ENCODE measurements at regions not wholly inside any gene's neighbourhood (a gene's known extent, or its start where the extent isn't known, plus 50 kb on each side); places are given as distances from the start of the nearest gene placed in this dataset.

DNA sequence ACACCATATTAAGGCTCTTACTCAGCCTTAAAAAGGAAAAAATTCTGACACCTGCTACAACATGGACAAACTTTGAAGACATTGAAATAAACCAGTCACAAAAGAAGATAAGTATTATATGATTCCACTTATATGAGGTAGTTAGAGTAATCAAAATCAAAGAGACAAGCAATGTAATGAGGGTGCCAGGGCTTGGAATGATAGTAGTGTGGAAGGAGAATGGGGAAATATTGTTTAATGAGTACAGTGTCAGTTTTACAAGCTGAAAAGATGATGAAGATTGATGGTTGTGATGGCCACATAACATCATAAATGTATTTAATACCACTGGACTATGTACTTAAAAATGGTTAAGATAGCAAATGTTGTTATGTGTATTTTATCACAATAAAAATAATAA lies 485.7 kb downstream of the SPATA31D1 start:
- TF ChIP-seq, protein P1, sequence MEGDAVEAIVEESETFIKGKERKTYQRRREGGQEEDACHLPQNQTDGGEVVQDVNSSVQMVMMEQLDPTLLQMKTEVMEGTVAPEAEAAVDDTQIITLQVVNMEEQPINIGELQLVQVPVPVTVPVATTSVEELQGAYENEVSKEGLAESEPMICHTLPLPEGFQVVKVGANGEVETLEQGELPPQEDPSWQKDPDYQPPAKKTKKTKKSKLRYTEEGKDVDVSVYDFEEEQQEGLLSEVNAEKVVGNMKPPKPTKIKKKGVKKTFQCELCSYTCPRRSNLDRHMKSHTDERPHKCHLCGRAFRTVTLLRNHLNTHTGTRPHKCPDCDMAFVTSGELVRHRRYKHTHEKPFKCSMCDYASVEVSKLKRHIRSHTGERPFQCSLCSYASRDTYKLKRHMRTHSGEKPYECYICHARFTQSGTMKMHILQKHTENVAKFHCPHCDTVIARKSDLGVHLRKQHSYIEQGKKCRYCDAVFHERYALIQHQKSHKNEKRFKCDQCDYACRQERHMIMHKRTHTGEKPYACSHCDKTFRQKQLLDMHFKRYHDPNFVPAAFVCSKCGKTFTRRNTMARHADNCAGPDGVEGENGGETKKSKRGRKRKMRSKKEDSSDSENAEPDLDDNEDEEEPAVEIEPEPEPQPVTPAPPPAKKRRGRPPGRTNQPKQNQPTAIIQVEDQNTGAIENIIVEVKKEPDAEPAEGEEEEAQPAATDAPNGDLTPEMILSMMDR (IDR thresholded peaks at IDR 0.05): no peak
- TF ChIP-seq POLR2AphosphoS5 (IDR thresholded peaks at IDR 0.05) (no peak), POLR2A (IDR thresholded peaks at IDR 0.05) (no peak), EP300 (IDR thresholded peaks at IDR 0.05) (no peak)
- peaks cover 4% of the 10 kb centered on the region for H3K9me3 ChIP-seq

DNA sequence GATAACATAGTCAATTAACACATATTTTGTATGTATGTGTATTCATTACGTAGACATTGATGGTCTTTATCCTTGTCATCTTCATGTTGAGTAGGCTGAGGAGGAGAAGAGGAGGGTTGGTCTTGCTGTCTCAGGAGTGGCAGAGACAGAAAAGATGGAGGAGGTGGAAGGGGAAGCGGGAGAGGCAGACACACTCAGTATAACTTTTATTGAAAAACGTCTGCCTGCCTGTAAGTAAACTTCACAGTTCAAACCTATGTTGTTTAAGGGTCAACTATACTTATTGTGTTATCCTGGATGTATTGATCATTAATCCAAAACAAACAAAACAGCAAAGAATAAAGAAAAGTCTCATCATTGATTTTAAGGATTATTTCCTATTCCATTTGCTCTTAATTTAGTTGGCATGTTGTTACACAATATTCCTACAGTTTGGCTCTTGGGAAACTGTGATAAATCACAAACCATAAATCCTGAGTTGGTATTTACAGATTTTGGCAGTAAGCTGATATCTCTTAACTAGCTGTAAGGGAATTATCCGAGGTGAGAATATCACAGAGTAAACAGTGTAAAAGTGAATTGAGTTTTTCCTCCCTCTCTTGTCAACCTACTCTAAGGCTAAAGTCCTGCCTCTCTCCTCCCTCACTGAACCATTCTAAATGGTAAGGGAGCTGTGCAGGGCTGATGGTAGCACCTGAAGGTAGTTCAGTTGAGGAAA lies 487.2 kb downstream of the SPATA31D1 start:
- 59% methylated on average over 4 of the region's 4 CpGs for WGBS
- no peak for DNase-seq (ENCODE audit: low spot score in 2 of 2)
- no peaks in the 10 kb centered on the region for H3K4me1 ChIP-seq
- TF ChIP-seq POLR2A (IDR thresholded peaks at IDR 0.05): no peak
- TF ChIP-seq, protein P1 (IDR thresholded peaks at IDR 0.05): no peak
- TF ChIP-seq POLR2AphosphoS5 (IDR thresholded peaks at IDR 0.05): no peak
- no peak for TF ChIP-seq EP300 (IDR thresholded peaks at IDR 0.05)
- H3K4me3 ChIP-seq: no peak overlapping the region
- no peak overlapping the region for H3K27ac ChIP-seq
- H3K27me3 ChIP-seq: no peaks in the 10 kb centered on the region
- peaks cover 4% of the 10 kb centered on the region for H3K9me3 ChIP-seq
- H3K36me3 ChIP-seq: no peaks in the 10 kb centered on the region

More for the DNA sequence above, 485.7 kb downstream of the SPATA31D1 start:
- no peaks in the 10 kb centered on the region for H3K27me3 ChIP-seq
- no peak overlapping the region for H3K27ac ChIP-seq
- H3K4me1 ChIP-seq: no peaks in the 10 kb centered on the region
- no peak for DNase-seq (ENCODE audit: low spot score in 2 of 2)
- no peak overlapping the region for H3K4me3 ChIP-seq
- no peaks in the 10 kb centered on the region for H3K36me3 ChIP-seq

DNA sequence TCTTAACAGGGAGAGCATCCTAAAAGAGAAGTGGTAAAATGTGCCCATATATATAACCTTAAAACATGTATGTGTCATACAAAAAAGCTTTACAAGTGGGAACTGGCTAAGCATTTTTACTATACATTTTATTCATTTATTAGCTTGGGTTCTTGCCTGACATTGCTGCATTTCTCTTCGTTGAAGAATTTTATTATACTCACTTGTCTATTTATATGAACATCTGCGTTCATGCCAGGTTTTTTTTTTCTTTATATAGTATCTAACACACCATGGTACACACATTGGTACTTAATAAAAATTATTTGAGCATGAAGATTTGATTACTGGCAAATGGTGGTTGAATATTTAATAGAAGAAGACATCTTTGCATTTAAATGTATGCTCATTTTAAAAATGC lies 492.3 kb downstream of the SPATA31D1 start:
- TF ChIP-seq POLR2AphosphoS5 (IDR thresholded peaks at IDR 0.05): no peak
- TF ChIP-seq EP300 (IDR thresholded peaks at IDR 0.05): no peak
- TF ChIP-seq, protein P1 (IDR thresholded peaks at IDR 0.05): no peak
- no peak for TF ChIP-seq POLR2A (IDR thresholded peaks at IDR 0.05)
- Histone ChIP-seq H3K27ac (no peak overlapping the region), H3K4me3 (no peak overlapping the region), H3K9me3 (no peaks in the 10 kb centered on the region), H3K27me3 (peaks cover 5% of the 10 kb centered on the region), H3K4me1 (no peaks in the 10 kb centered on the region), H3K36me3 (no peaks in the 10 kb centered on the region)
- 49% methylated on average over 2 of the region's 2 CpGs for whole genome bisulfite sequencing
- no peak for DNase-seq (ENCODE audit: low spot score in 2 of 2)

- H3K4me3 ChIP-seq: no peak overlapping the region
- no peak overlapping the region for H3K27ac ChIP-seq
- H3K9me3 ChIP-seq: no peaks in the 10 kb centered on the region
- peaks cover 5% of the 10 kb centered on the region for H3K27me3 ChIP-seq
- no peaks in the 10 kb centered on the region for H3K36me3 ChIP-seq
- no peak for DNase-seq (ENCODE audit: low spot score in 2 of 2)
- H3K4me1 ChIP-seq: peaks cover 16% of the 10 kb centered on the region
- TF ChIP-seq, protein P1 (IDR thresholded peaks at IDR 0.05): no peak
- TF ChIP-seq POLR2A (IDR thresholded peaks at IDR 0.05) (no peak), POLR2AphosphoS5 (IDR thresholded peaks at IDR 0.05) (no peak), EP300 (IDR thresholded peaks at IDR 0.05) (no peak)
- 55% methylated on average over 2 of the region's 2 CpGs for WGBS
These were observed 499.4 kb downstream of the SPATA31D1 start for GRCh38 chr9:82487935-82488312.

DNA sequence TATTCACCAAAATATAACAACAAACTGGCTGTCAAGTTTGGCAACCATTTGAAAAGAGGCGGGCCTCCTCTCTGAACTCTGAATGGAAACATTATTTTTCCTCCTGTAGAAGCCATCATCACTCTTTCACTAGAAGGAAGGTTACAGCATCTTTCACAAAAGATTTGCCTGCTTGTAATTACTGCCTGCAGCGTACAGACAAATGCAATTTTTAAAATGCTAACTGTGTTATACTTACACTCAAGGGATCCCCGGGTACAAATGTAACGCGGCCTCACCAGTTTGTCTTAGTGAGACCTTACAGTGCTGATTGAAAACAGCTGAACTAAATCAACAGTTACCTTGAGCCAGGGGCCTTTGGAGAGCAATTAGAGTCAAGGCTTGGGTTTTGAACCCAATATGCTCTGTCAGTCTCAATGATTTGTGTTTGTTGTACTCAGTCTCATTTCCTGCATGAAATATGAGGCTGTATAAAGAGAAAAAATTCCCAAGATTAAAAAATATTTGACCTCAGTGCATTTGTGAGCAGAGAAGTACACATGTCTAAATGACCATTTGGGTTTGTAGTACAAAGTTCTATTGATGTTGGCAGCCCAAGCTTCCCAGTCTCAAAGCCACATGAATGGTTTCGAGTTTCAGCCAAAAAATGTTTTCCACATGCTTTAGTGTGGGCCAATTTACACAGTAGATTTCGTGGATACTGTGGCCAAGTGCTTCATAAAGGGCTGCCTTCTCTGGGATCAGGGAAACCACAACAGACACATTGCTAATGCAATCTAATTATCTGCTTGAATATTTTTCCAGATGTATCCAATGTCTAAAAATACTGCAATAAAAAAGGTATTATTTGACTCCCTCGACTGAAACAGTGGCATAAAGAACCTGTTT lies 500.0 kb downstream of the SPATA31D1 start:
- Histone ChIP-seq H3K4me1 (peaks cover 16% of the 10 kb centered on the region), H3K27me3 (peaks cover under 1% of the 10 kb centered on the region), H3K27ac (peak overlapping the region; percentile 71), H3K9me3 (no peaks in the 10 kb centered on the region), H3K36me3 (no peaks in the 10 kb centered on the region), H3K4me3 (no peak overlapping the region)
- TF ChIP-seq, protein P1 (IDR thresholded peaks at IDR 0.05): no peak
- TF ChIP-seq POLR2AphosphoS5 (IDR thresholded peaks at IDR 0.05) (no peak), EP300 (IDR thresholded peaks at IDR 0.05) (no peak), POLR2A (IDR thresholded peaks at IDR 0.05) (no peak)
- WGBS: 38% methylated on average over 8 of the region's 8 CpGs
- no peak for DNase-seq (ENCODE audit: low spot score in 2 of 2)

Data from suprapubic skin (tissue), 4 donors.